ENCODE measurements at regions not wholly inside any gene's neighbourhood (a gene's known extent, or its start where the extent isn't known, plus 50 kb on each side); places are given as distances from the start of the nearest gene placed in this dataset.

DNA sequence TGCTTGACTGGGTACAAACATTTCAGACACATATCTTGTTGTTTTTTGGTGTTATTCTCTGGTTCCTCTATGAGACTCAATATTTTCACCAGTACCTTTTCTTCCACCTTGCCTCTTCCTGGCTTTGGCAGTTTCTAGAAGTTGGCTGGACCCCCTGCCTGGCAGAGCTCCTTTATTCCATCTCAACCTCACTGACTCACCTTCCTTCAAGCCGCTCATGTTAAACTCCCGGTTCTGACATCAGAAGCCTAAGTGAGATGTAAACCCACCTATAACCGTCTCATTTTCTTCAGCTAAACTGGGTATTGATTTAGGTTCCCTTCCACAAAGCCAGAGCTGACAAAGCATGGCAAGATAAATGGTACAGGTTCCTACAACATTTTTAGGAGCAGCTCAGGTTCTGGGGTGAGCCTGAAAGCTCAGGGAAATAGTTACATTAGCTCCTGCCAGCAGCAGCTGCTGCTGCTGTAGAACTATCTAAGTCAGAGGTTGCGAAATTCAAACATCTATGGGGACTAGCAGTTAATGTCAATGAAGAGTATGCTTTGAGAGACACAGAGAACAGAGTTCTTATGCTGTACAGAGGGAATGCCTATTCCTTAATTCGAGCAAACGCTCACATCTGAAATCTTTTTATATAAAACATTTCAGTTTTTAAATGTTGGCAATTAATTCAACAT is 197.1 kb upstream of the NR3C1 start:
- TF ChIP-seq, protein P1, sequence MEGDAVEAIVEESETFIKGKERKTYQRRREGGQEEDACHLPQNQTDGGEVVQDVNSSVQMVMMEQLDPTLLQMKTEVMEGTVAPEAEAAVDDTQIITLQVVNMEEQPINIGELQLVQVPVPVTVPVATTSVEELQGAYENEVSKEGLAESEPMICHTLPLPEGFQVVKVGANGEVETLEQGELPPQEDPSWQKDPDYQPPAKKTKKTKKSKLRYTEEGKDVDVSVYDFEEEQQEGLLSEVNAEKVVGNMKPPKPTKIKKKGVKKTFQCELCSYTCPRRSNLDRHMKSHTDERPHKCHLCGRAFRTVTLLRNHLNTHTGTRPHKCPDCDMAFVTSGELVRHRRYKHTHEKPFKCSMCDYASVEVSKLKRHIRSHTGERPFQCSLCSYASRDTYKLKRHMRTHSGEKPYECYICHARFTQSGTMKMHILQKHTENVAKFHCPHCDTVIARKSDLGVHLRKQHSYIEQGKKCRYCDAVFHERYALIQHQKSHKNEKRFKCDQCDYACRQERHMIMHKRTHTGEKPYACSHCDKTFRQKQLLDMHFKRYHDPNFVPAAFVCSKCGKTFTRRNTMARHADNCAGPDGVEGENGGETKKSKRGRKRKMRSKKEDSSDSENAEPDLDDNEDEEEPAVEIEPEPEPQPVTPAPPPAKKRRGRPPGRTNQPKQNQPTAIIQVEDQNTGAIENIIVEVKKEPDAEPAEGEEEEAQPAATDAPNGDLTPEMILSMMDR (IDR thresholded peaks at IDR 0.05): no peak
- no peak for TF ChIP-seq POLR2A (IDR thresholded peaks at IDR 0.05)
- no peak for TF ChIP-seq EP300 (IDR thresholded peaks at IDR 0.05)

Data from sigmoid colon (tissue), 4 donors.